Mesodermal cell (in vitro differentiated cells): ENCODE measurements at regions not wholly inside any gene's neighbourhood (a gene's known extent, or its start where the extent isn't known, plus 50 kb on each side); places are given as distances from the start of the nearest gene placed in this dataset.
"Not testable (repeated sequence)": the region's sequence is repeated elsewhere in the genome, so short reads cannot be mapped to it uniquely, and the experiment has no call there.

Experiments
- H3K27ac ChIP-seq: 2 replicates; pipeline ENCODE4 v1.7.0; 2013; ENCODE audit warnings: mild to moderate bottlenecking, low read depth, low read length, moderate library complexity; ENCODE audit not compliant: severe bottlenecking
- H3K36me3 ChIP-seq: 2 replicates; pipeline ENCODE4 v1.7.1; 2013; ENCODE audit warnings: mild to moderate bottlenecking, low read length, moderate library complexity; ENCODE audit not compliant: control insufficient read depth, insufficient read depth
- H3K4me1 ChIP-seq: one replicate; pipeline ENCODE4 v1.7.1; 2013; ENCODE audit warnings: mild to moderate bottlenecking, low read length; ENCODE audit not compliant: insufficient read depth, control insufficient read depth, poor library complexity, severe bottlenecking
- H3K4me3 ChIP-seq: 2 replicates; pipeline ENCODE4 v1.7.0; 2013; ENCODE audit warnings: low read length, control low read depth, mild to moderate bottlenecking; ENCODE audit not compliant: insufficient read depth, poor library complexity, severe bottlenecking; ENCODE audit errors: extremely low read depth
- H3K9me3 ChIP-seq: 2 replicates; pipeline ENCODE4 v1.7.1; 2013; ENCODE audit warnings: mild to moderate bottlenecking, low read length, moderate library complexity; ENCODE audit not compliant: control insufficient read depth
- WGBS, 2 experiments: methylation state at CpG; one replicate each; pipeline ENCODE4 v1.1.5; 2013; ENCODE audit warnings: missing lambda C conversion rate in 2 of 2; ENCODE audit not compliant: insufficient coverage in 2 of 2; 5-methylcytosine and 5-hydroxymethylcytosine counted together

DNA sequence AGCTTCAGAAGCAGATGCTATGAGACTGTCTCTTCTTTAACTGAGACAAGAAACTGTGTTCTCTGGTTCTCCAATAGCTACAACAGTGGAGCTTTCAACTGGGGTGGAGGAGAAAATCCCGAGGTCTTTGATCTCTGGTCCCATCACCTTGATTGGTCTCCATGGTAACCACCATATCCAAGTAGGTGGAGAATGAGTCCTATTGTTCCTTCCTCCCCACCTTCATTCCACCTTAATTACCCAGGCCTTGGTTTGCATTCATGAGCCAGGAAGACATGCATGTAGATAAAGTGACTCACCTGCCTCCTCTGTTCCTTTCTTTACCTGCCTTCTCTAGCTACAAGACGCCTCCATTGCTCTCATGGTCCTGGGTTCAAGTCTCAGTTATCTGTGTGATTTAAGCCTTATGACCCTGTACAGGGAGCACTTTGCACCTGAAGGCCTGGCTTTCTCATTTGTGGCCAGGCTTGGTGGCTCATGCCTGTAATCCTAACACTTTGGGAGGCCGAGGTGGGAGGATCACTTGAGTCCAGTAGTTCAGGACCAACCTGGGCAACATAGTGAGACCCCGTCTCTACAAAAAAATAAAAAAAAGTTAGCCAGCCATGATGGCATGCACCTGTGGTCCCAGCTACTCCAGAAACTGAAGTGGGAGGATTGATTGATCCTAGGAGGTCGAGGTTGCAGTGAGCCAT lies 157.7 kb upstream of the TBX3 start:
- H3K4me1 ChIP-seq: no peaks in the 10 kb centered on the region
- H3K9me3 ChIP-seq: no peaks in the 10 kb centered on the region
- H3K36me3 ChIP-seq: no peaks in the 10 kb centered on the region
- 69 to 72% methylated on average over 3 to 5 of the region's 5 CpGs for WGBS, 2 experiments
- H3K4me3 ChIP-seq: no peak overlapping the region
- H3K27ac ChIP-seq: no peak overlapping the region

DNA sequence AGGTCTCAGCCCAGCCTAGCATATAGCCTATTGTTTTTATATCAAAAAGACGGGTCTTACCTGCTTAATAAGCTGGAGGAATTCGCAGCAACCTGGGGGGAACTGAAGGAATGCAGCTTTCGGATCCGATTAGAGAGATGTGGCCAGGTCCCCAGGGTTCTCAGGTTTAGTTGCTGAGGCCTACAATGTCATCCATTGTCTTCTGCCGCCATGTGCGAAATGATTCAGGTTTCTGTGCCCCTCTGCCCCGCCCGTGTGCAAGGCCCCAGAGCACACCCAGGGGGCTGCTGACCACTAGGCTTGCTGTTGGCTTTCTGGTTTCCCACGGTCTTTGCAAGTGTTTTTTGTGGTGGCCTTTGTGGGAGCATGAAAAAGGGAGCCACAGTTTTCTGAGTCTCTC lies 154.5 kb upstream of the TBX3 start:
- H3K9me3 ChIP-seq: peaks cover 9% of the 10 kb centered on the region
- H3K4me3 ChIP-seq: no peak overlapping the region
- peaks cover 16% of the 10 kb centered on the region for H3K4me1 ChIP-seq
- 86 to 89% methylated on average over 9 of the region's 9 CpGs for WGBS, 2 experiments
- H3K36me3 ChIP-seq: no peaks in the 10 kb centered on the region
- no peak overlapping the region for H3K27ac ChIP-seq

DNA sequence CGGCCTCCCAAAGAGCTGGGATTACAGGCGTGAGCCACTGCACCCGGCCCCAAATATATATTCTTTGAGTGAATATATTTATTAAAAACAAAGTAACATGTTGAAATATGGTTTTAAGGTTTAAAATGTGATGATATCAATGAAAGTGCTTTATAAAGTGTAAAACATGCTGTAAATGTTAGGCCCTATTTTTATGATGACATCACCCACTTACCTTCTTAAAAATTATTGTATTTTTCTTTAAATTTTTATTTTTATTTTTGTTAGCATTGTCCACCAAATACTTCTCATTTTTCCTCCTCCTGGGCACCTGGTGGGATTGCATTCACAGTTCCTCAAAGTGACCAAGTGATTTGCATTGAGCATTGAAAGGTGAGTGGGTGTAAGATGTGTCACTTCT lies 152.6 kb upstream of the TBX3 start:
- Histone ChIP-seq H3K36me3 (no peaks in the 10 kb centered on the region), H3K9me3 (peaks cover 9% of the 10 kb centered on the region), H3K4me1 (peaks cover 18% of the 10 kb centered on the region), H3K27ac (no peak overlapping the region), H3K4me3 (no peak overlapping the region)
- no CpG with 5 or more reads among the region's 3 CpGs for WGBS, 2 experiments

DNA sequence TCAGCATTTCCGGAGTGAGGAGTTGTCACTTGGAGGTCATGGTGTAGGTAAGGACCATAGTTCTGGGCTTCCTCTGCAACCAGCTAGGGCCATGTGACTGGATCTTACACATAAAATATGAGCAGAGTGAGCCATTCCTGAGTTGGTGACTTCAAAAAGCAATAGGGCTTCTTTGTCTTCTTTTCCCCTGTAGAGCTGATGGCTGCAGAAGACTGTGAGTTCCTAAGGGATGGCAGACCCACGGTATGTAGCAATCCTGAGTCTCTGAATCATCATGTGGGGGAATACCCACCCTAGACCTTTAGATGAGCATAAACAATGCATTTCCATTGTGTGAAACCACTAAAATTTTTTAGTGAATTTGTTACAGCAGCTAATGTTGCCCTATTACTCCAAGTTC lies 151.1 kb upstream of the TBX3 start:
- H3K9me3 ChIP-seq: peaks cover 9% of the 10 kb centered on the region
- no peak overlapping the region for H3K4me3 ChIP-seq
- H3K4me1 ChIP-seq: peaks cover 21% of the 10 kb centered on the region
- H3K27ac ChIP-seq: peak overlapping the region; percentile 94
- H3K36me3 ChIP-seq: no peaks in the 10 kb centered on the region
- WGBS, 2 experiments: 100% methylated on average over 1 of the region's 2 CpGs

DNA sequence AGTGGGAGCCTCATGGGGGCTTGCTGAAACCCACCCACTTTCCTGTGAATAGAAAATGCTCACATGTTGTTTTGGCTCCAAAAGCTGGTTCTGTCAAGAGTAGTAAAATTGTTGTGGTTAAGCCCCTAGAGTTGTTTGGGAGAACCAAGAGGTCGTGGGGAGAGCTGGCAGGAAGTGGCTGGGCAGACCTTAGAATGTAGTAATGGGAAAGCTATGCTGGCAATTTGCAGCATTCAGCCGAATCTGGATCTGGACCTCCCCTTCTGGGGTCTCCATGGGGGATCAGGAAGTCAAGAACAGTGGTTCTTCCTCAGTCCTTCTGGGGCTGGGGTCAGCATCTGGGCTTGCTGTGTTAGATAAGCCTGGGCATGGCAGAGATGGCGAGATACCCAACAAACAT lies 150.6 kb upstream of the TBX3 start:
- H3K9me3 ChIP-seq: peaks cover 9% of the 10 kb centered on the region
- peak overlapping the region; percentile 94 for H3K27ac ChIP-seq
- peaks cover 21% of the 10 kb centered on the region for H3K4me1 ChIP-seq
- H3K4me3 ChIP-seq: no peak overlapping the region
- WGBS, 2 experiments: 13 to 56% methylated on average over 2 to 3 of the region's 3 CpGs
- H3K36me3 ChIP-seq: no peaks in the 10 kb centered on the region

DNA sequence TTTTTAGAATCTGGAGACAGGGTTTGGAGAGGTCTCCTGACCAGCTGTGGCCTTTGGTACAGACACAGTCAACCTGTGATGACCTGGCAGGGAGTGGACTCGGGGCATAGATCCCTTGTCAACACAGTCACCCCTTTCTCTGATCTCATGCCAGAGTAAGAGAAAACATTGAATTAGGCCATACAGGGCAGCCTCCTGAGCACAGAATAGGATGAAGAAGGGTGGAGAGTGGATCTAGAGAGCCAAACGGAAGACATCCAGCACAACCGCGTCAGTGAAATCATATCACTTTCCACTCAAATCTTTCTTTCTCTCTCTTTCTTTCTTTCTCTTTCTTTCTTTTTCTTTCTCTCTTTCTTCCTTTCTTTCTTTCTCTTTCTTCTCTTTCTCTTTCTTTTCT lies 145.9 kb upstream of the TBX3 start:
- H3K27ac ChIP-seq: no peak overlapping the region
- no peaks in the 10 kb centered on the region for H3K36me3 ChIP-seq
- peaks cover 17% of the 10 kb centered on the region for H3K4me1 ChIP-seq
- H3K9me3 ChIP-seq: no peaks in the 10 kb centered on the region
- no peak overlapping the region for H3K4me3 ChIP-seq
- WGBS, 2 experiments: 89 to 93% methylated on average over 2 to 3 of the region's 4 CpGs

DNA sequence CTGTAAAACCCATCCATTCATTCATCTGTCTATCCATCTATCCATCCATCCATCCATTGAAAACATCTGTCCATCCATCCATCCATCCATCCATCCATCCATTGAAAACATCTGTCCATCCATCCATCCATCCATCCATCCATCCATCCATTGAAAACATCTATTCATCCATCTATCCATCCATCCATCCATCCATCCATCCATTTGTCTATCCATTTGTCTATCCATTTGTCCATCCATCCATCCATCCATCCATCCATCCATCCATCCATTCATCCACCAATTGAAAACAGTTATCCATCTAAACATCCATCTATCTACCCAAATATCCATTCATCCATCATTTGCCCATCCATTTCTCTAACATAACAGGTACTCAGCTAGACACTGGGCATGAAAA lies 145.3 kb upstream of the TBX3 start:
- H3K4me1 ChIP-seq: peaks cover 12% of the 10 kb centered on the region
- H3K9me3 ChIP-seq, H3K36me3 ChIP-seq, H3K4me3 ChIP-seq, H3K27ac ChIP-seq: not testable (repeated sequence)

DNA sequence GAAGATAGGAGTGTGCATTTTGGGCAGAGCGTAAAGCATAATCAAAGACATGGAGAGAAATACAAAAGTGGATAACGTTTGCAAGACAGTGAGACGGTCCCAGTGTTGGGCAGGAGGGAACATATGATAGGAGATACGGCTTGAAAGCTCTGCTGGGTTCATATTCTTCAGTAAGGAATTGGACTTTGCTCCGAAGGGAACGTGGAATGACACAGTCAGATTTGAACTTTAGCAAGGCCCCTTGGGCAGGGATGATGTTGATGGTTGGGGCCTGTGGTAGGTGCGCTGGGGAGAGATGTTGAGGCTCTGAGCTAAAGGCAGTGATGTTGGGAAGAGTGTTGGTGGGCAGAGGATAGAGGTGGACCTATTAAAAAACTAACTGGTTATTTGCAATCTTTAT lies 143.5 kb upstream of the TBX3 start:
- Histone ChIP-seq H3K27ac (no peak overlapping the region), H3K9me3 (no peaks in the 10 kb centered on the region), H3K4me1 (peaks cover 2% of the 10 kb centered on the region), H3K4me3 (no peak overlapping the region), H3K36me3 (no peaks in the 10 kb centered on the region)
- WGBS, 2 experiments: 95% methylated on average over 6 to 7 of the region's 7 CpGs

DNA sequence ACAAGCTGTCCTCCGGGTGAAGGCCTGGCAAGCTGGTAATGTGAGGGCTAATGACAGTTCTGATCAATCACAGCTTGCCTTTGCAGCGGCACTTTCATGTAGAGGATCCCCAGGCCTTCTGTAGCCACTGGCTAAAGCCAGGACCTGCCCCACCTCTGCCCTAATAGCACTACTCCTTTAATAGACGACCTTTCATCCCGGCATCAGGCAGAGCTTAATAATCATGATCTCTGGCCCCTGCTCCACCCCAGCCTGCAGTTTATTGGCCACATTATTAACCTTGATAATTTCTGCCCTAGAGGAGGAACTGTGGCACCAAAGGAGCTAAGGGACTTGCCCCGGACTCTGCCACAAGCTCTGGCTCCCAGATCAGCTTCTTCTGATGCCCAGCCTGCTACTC lies 142.3 kb upstream of the TBX3 start:
- H3K27ac ChIP-seq: no peak overlapping the region
- H3K36me3 ChIP-seq: no peaks in the 10 kb centered on the region
- WGBS, 2 experiments: 91% methylated on average over 4 of the region's 5 CpGs

DNA sequence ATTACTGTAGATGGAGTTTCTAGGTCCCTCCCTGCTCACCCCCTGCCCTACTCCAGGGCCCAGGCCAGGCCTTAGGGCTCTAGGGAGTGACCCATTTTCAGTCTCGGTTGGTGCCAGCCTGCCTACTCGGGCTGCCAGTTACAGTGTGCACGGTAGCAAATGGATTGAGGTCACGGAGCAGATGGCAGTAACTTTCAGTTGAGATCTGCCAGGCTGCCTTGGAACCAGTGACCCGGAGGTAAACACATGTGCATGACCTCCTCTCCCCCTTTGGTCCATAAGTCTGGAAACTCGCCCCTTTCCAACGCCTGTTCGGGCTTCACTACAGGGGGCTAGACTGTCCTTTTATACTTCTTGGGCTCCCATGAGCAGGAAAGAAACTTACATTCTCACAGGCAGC lies 139.7 kb upstream of the TBX3 start:
- H3K9me3 ChIP-seq: no peaks in the 10 kb centered on the region
- H3K27ac ChIP-seq: no peak overlapping the region
- no peaks in the 10 kb centered on the region for H3K36me3 ChIP-seq
- no peak overlapping the region for H3K4me3 ChIP-seq
- 85 to 93% methylated on average over 6 to 8 of the region's 8 CpGs for WGBS, 2 experiments
- H3K4me1 ChIP-seq: no peaks in the 10 kb centered on the region

More for the DNA sequence above, 142.3 kb upstream of the TBX3 start:
- no peaks in the 10 kb centered on the region for H3K9me3 ChIP-seq
- no peak overlapping the region for H3K4me3 ChIP-seq
- H3K4me1 ChIP-seq: peaks cover 2% of the 10 kb centered on the region

DNA sequence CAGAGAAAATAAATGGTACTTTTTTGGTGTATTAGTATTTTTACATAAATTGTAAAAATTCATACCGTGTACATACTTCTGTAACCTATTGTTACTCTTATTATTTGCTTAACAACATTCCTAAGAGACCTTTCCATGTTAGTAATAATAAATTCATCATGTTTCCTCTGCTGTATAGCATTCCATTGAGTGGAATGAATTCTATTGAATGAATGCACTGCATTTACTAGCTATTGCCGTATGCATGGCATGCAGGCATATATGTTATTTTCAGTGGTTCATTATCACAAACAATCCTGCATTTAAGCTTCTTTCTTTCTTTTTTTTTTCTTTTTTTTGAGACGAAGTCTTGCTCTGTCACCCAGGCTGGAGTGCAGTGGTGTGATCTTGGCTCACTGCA lies 137.6 kb upstream of the TBX3 start:
- Histone ChIP-seq H3K36me3 (no peaks in the 10 kb centered on the region), H3K4me3 (no peak overlapping the region), H3K9me3 (no peaks in the 10 kb centered on the region), H3K4me1 (no peaks in the 10 kb centered on the region), H3K27ac (no peak overlapping the region)
- 86% methylated on average over 1 of the region's 3 CpGs; no CpG with 5 or more reads in 1 of the 2 experiments for WGBS, 2 experiments
